Breast epithelium (tissue), 3 donors: ENCODE measurements at regions not wholly inside any gene's neighbourhood (a gene's known extent, or its start where the extent isn't known, plus 50 kb on each side); places are given as distances from the start of the nearest gene placed in this dataset.

Source experiments
- CTCF ChIP-seq, 3 donors: fragments of 450-650 bp; IDR thresholded peaks; one replicate each; pipeline ENCODE4 v1.5.1; 2016 to 2017; ENCODE audit warnings: antibody characterized with exemption in 3 of 3, mild to moderate bottlenecking in 3 of 3, moderate library complexity in 3 of 3
- POLR2A ChIP-seq: fragments of 450-650 bp; IDR thresholded peaks from one replicate; pipeline ENCODE4 v1.6.1; 2016; ENCODE audit warnings: antibody characterized with exemption, mild to moderate bottlenecking, moderate library complexity
- POLR2AphosphoS5 ChIP-seq, 3 donors: sonication (generic); formaldehyde crosslinking; IDR thresholded peaks; one replicate each; pipeline ENCODE4 v1.6.1; 2017; ENCODE audit warnings: antibody characterized with exemption in 3 of 3

DNA sequence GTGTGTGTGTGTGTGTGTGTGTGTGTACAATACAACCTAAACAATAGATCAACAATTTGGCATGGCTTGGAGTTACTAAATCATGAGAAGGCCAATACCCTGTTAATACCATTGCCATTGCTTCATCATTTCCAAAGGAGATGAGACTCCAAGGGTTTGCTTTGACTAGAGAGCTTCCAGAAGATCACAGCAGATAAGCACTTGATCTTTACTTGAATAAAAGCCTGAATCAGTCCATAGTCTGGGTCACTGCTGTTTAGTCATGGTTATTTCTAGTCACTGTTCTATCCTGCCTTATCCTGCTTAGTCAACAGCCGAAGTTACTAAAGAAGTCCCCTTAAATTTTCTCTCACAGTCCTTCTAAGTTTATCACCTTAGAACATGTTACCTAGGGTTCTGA lies 58.2 kb downstream of the RAB40AL start:
- TF ChIP-seq POLR2AphosphoS5 (IDR thresholded peaks at IDR 0.05), result no peak
- TF ChIP-seq CTCF (IDR thresholded peaks at IDR 0.05), result no peak
- TF ChIP-seq POLR2A, result no peak
